Limb (tissue), 2 donors: ENCODE measurements at regions not wholly inside any gene's neighbourhood (a gene's known extent, or its start where the extent isn't known, plus 50 kb on each side); places are given as distances from the start of the nearest gene placed in this dataset.
"Not testable (repeated sequence)": the region's sequence is repeated elsewhere in the genome, so short reads cannot be mapped to it uniquely, and the experiment has no call there.

Source experiments
- DNase-seq, 2 donors: peaks; one replicate each; pipeline ENCODE4 v3.0.0-alpha.2; 2016; ENCODE audit errors: extremely low spot score in 2 of 2

DNA sequence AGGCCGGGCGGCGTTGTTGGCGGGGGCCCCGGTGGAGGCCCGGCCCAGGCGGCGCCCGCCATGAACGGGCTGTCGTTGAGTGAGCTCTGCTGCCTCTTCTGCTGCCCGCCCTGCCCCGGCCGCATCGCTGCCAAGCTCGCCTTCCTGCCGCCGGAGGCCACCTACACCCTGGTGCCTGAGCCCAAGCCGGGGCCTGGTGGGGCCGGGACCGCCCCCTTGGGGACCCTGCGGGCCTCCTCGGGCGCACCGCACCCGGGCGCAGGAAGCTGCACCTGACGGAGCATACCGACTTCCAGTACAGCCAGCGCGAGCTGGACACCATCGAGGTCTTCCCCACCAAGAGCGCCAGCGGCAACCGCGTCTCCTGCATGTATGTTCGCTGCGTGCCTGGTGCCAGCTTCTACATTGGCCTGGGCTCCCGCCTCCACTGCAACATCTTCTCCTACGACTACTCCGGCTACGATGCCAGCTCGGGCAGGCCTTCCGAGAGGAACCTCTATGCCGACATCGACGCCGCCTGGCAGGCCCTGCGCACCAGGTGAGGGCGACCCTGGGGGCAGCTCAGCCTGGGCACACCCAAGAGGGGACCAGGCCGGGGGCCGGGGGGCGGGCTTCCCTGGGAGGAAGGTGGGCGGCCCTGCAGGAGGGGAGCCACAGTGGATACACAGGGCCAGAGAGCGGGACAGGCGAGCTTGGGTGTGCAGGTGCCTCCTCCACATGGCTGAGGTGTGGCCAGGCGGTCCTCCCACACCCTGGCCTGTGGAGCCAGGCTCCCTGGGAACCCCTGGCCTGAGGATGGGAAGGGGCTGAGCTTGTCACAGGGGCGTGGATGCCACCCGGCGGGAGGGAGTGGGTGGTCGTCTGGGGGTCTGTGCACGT is 201.6 kb downstream of the USP22 start:
- peak in 1 of 2 donors; percentile 31 for DNase-seq

DNA sequence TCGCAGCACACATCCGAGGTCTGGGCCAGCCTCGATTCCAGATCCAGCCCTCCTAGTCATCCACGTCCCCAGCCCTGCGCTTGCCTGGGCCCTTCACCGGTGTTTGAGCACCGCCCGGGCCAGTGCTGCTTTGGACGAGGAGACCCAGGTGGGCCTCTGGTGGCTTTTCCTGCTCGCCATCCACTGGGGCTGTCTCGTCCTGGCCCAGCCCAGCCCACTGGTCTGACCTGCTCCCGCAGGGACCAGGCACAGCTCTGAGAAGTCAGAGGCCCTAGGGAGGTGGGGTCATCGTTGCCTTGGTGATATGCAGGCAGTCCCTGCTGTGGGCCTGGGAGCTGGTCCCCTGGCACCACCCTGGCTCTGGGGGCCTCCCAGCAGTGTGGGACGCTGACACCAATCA is 200.8 kb downstream of the USP22 start:
- DNase-seq, result not testable (repeated sequence)

DNA sequence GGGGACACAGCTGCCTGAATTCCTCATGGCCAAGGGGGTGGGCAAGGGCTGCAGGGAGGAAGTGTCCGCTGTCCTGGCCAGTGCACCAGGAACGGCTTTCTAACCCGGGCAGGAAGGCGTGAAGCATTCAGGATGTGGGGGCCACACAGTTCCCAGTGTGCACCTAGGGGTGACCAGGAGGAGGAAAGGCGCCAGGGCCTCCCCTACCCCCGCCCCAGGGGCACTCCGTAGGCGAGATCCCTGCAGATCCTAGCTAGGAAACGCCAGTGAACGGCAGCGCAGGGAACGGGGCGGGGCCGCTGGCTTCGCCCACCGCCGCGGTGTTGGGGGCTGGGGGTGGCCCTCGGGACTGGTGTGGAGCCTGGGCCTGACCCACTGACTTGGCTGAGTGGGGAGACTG is 199.6 kb downstream of the USP22 start:
- DNase-seq, result not testable (repeated sequence)

DNA sequence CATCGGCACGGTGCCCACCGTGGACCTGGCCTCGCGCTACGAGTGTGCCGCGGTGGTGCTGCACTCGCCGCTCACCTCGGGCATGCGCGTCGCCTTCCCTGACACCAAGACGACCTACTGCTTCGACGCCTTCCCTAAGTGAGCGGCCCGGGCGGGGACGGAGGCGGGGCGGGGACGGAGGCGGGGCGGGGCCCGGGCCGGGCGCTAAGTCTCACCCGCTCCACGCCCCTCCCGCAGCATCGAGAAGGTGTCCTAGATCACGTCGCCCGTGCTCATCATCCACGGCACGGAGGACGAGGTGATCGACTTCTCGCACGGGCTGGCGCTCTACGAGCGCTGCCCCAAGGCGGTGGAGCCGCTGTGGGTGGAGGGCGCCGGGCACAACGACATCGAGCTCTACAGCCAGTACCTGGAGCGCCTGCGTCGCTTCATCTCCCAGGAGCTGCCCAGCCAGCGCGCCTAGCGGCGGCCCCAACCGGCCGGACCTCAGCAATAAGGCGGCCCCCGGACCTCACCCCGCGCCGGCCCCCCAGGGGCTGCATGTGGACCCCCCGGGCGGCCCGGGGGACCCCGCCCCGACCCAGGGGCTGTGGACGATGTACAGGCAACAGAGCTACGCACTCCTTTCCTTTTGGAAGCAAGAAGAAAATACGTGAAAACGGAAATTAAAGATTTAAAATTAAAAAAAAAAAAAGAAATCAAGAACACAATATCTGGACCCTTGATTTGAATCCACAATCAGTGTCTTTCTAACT is 198.8 kb downstream of the USP22 start:
- peak in 1 of 2 donors; percentile 56 for DNase-seq

DNA sequence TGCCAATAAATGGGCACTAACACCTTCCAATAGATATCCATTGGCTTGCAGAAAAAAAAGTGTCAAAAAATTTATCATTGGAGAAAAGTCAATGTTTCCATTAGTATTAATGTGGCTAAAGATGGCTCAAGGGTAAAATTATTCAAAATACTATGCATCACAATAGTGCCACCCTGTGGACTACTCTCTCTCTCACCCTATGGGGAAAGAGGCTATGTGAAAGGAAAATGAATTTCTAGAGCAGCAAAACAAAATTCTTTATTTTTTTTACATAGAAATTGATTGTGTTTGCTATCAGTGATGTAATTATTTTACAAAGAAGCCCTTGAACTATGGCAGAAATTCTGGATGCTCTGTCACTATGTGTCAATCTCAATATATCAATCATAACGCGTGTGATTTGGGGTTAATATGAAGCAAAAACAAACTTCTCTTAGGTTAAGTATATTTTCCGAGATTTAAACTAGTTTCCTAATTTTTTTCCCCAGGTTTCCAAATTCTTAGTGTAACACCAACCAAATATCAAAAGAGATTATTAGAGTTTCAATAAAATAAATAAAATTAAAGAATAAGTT is 193.9 kb downstream of the USP22 start:
- DNase-seq, result not testable (repeated sequence)

DNA sequence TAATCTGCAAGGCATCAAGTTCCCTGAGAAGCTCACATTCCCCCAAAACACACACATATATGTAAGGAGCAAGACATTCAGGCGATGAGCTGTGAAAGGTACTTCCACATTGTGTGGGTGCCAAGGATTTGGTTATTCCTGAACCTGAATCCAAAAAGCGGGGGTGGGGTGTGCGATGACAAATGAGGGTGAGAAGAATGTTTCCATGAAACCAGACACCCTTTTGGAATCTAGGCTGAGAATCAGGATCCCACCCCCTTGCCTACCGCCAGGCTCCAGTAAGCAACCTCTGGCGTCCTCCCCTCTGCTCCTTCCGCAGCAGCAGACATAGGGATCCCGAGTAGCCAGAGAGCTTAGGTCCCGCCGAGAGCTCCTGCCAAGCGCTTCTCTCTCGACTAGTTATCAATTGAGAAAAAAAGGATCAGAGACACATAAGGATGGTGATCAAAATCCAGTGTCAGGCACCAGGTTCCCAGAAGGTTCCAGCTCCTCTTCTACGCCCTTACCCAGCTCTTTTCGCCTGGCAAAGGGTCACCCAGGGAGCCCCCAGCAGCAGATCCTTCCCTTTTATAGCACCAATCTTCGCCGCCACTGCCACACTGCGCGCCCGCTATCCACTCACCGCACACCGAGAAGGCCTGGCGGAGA is 191.1 kb downstream of the USP22 start:
- DNase-seq, result peak in 1 of 2 donors; percentile 54

DNA sequence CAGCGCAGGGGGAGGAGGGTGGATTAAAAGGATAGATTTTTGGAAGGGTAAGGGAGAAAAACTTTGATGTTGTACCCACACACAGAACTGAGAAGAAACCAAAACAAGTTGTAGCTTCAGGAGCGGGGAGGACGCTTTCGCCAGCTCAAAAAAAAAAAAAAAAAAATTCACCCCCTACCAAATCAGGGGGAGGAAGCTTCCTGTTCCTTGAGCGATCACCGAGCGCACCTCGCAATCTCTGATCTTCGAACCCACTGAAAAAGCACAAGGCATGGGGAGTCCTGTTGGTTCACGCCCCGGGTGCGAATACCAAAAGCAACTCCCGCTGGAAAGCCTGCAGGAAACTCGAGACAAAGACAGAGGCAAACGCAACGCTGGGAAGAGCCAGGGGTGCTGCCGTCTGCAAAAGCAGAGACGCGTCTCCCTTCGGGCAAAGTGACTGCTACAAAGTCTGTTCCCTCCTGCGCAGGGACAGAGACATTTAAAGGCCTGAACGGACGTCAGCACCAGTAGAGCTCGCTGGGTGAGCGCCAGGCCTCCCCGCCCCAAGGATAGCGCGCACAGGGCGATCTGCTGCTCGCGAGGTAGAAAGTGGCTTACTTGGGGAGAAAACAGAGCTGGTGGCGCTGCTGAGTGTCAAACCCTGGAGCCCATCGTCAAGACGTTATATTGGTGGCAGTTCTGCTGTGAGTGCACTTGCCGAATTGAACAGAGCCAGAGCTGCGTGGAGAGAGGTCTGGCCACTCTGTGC is 190.4 kb downstream of the USP22 start:
- DNase-seq, result peak; percentile 15 to 74

DNA sequence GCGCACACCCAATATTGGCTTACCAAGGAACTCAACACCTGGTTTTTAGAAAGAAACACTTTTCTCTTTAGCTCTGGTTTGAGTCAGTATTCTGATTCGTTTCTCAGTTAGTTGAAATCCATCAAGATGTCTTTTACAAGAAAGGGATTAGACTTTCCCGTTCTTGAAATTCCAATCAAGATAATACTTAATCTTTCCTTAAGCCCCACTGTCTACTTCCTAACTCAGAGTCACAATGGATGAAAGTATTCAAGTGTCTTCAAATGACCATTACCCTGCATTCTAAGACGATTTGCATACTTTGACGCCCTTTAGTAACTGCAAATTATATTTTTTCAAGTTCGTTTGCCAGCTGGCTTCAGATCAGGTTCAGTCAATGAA is 189.8 kb downstream of the USP22 start:
- DNase-seq, result no peak

DNA sequence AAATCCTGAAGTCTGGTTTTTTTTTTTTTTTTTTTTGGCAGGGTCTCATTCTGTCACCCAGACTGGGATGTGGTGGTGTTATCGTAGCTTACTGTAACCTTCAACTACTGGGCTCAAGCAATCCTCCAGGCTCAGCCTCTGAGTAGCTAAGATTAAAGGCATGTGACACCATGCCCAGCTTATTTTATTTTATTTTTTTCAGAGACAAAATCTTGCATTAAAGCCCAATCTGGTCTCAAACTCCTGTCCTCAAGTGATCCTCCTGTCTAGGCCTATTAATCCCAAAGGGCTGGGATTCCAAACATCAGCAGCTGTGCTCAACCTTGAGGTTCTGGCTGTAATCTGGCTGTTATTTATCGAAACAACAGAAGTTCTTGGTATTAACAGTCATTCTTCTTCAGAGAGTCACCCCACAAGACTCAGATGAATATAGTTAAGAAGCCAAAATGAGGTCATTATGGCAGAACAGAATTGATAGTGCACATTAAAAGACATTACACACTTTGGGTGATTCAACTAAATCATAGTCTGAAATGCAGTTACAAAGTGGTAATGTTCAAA is 186.8 kb downstream of the USP22 start:
- not testable (repeated sequence) for DNase-seq

DNA sequence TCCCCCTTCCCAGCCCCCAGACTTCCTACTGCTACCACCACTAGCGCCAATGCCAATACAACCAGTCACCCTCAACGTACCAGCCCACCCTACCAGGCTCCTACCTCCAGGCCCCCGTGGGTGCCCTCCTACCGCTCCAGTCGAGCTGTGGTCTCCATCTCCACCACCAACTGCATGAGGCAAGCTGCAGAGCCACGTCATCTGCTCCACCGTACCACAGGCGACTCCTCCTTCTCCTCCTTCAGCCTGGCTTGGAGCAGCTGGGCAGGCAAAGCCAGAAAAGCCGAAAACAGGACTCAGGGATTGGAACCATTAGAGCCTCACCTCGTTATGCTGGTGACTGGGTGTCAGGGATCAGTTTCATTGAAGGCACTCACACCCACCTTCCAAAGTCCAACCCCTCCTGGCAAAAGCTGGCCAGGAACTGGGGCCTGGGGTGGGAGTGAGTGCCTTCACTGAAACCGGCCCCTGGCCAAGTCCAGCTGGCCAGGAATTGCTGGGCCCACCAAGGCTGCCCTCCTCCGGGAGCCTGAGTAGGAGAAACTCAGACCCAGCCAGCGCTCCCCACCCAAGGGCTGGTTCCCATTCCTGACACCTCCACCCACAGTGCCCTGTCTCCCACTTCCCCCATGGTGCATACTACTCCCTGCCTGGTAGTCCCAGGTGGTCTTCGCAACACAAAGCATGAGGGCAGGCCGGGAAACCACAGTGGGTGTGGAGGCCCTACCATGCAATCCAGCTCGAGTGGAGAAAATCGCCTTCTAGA is 176.2 kb downstream of the USP22 start:
- DNase-seq, result not testable (repeated sequence)

DNA sequence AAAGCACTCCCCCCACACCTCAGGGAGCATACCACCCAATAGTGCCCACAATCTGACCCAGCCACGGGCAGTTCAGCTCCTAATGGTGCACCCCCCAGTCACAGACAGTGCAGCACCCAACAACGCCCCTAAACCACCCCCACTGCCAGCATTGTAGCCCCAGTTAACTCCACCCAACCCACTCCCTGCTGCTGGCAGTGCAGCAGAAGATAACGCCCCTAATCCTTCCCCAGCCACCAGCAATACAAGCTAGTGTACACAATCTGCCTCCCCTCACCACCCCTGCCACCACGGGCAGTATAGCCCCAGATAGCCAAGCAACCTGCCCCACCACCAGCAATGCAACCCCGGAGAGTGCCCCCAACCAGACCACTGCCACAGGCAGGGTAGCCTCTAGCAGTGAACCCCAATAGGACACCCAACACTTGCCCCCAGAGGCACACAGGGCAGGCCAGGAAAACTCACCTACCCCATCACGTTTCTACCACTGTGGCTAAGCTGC is 175.3 kb downstream of the USP22 start:
- not testable (repeated sequence) for DNase-seq

DNA sequence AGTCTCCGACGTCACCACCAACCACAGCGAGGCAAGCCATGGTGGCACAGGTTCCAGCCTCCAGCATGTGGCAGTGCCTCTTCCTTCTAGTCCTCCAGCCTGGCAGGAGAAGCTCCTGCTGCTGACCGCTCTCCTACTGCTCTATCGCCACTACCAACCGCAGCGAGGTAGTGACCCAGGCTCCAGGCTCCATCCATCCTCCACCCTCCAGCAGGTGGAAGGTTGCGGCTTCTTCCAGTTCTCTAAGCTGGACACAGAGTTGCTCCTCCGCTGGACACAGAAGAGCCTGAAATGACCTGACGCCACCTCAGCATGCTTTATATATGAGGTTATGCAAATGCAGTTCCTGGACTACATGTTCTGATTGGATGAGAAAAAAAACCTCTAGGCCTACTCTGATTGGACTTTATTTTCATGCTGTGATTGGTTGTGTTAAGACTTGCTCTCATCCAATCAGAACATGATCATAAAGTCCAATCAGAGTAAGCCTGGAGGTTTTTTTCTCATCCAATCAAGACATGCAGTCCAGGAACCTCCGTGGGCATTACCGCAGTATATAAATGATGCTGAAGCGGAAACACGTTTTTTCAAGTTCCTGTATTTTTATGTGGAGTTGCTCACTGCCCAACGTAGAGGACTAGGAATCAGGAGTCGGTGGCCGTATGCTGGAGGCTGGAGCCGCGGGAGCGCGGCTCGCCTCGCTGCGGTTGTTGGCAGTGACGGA is 174.7 kb downstream of the USP22 start:
- DNase-seq, result not testable (repeated sequence)

DNA sequence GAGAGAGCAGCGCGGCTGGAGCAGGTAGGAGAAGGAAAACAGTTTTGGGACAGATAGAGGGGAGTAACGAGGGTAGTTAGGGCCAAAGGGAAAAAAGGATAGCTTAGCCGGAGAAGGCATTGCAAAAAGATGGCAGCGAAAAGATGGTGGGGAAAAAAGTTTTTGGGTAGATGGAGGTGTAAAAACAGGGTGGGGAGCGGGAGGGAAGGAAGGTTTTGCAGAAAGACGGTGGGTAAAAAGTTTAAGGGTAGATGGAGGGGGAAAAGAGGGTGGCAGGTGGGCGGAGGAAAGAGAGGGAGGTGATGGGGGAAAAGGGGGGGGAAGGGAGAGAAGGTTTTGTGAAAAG is 174.2 kb downstream of the USP22 start:
- DNase-seq, result not testable (repeated sequence)

DNA sequence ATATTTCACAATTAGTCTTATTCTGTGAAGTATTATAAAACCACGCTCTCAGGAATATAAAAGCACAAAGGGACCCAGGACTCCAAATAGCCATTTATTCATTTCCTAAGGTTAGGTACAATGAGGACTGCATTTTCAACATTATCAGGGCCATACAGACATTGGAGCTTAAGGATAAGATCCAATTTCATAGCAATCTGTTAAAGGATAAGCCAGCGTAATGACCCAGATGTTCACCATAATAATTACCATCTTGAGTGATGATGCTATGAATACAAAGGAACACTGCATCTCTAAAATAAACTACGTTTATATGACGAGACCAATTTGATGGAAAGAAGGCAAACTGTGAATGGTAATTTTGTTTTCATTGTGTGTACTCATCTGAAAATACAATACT is 169.6 kb downstream of the USP22 start:
- DNase-seq, result not testable (repeated sequence)

DNA sequence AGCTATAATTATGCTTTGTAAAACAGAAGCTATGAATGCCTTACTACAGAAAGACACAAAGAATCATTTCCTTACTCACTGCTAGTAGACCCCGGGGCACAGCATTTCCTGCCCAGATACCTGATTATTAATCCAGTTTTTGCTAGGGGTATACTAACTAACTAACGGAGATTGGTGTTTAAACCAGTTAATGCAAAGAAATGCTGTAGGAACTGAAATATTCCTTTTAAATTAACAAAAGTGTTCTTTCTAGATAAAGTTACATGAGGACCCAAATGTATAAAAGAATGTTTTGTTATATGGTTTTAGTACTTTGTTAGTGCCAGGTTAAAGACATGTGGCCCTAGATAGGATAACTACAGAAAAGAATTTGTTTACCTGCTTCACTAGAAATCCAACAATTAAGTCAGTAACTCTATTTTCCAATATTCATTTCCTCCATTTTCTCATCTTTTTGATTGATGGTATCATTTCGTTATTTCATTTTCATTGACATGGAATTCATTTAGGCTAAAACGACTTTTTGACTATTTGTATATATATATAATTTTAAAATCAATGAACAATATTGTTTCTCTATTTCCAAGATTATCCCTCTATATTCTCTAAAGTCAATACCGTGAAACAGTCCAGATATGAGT is 169.0 kb downstream of the USP22 start:
- DNase-seq, result not testable (repeated sequence)

DNA sequence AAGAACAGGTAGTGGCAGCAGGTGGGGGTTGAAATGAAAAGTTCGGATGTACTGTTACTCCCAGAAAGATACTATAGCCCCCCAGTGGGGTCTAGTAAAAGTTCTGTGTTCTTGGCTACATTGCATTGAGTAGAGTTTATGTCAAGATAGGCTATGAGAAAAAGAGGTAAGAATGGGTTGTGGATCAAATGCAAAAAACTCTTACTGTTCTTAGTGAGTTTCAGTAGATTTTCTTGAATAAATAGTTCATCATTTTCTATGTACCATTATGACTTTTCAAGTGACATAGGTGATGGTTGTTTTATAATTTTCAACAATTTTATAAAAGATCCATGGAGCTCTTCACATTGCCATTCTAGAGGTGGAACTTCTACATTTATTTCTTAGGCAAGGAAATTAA is 165.4 kb downstream of the USP22 start:
- not testable (repeated sequence) for DNase-seq

DNA sequence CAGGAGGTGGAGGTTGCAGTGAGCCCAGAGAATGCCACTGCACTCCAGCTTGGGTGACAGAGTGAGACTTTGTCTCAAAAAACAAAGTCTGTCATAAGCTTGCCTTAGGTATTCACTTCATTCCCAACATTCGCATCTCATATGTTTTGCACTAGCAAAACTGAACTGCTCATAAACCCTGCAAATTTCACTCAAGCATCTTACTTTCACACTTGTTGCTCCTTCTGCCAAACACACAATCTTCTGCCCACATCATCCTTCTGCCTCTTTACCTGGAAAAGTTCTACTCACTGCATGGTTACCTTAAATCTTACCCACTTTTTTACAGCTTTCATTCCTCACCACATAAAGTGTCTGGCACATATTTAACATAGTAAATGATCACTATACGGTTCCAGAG is 152.5 kb downstream of the USP22 start:
- DNase-seq, result no peak

DNA sequence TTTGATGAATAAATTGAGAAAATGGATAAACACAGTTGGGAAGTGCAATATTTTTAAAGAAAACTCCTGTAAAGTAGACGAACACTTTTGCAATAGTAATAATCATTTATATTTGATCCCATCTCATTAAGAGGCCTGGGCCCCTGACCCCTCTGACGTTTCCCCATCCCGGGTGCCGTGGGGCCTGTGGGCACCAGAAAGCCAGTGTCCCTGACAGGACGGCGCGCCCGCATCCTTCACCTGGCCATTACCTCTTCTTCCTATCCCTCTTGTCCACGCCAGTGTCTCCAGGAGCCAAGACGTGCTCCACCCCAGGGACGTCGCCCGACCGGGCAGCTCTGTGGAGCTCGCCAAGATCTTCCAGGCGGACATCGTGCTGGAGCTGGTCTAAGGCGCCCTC is 147.4 kb downstream of the USP22 start:
- DNase-seq, result not testable (repeated sequence)
